ENCODE measurements at regions not wholly inside any gene's neighbourhood (a gene's known extent, or its start where the extent isn't known, plus 50 kb on each side); places are given as distances from the start of the nearest gene placed in this dataset.

GRCh38 chr1:63051886-63052285, 268.0 kb downstream of the ATG4C start:
- TF ChIP-seq CTCF (IDR thresholded peaks at IDR 0.05) (no peak), POLR2A (IDR thresholded peaks at IDR 0.05) (no peak), EP300 (IDR thresholded peaks at IDR 0.05) (no peak)
